ENCODE measurements at regions not wholly inside any gene's neighbourhood (a gene's known extent, or its start where the extent isn't known, plus 50 kb on each side); places are given as distances from the start of the nearest gene placed in this dataset. TPM values are rescaled to one million over a fixed set of nuclear protein-coding genes. Genes with fewer than 3 reads are reported as not detected.
"Not testable (repeated sequence)": the region's sequence is repeated elsewhere in the genome, so short reads cannot be mapped to it uniquely, and the experiment has no call there.

DNA sequence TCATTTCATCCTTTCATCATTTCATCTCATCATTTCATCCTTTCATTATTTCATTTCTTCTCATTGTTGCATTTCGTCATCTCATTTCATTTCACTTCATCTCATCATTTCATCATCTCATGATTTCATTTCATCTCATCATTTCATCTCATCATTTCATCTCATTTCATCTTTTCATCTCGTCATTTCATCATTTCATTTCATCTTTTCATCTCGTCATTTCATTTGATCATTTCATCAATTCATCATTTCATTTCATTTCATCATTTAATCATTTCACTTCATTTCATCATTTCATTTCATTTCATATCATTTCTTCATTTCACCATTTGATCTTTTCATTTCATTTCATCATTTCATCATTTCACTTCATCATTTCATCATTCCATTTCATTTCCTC, 131.3 kb upstream of the TP53TG3 start:
- FAIRE-seq; intact Hi-C loops (cut with micrococcal nuclease); H3K27me3 ChIP-seq (ENCODE audit: control insufficient read depth in 2 of 2, insufficient read depth in 2 of 2, low read length in 2 of 2); H3K79me2 ChIP-seq (ENCODE audit: control insufficient read depth, insufficient read depth, low read length); ATAC-seq; H3K9me1 ChIP-seq (ENCODE audit: control insufficient read depth, insufficient read depth, low read length); H4K20me1 ChIP-seq (replicated peaks; ENCODE audit: control insufficient read depth, insufficient read depth, low read length); H3K9me3 ChIP-seq (replicated peaks; ENCODE audit: control insufficient read depth, insufficient read depth, low read depth, low read length); H3K4me3 ChIP-seq; H3K4me2 ChIP-seq (ENCODE audit: insufficient read depth, low read length); H3K9ac ChIP-seq (ENCODE audit: insufficient read depth in 1 of 2, low read depth in 2 of 2, low read length in 2 of 2); H3K27ac ChIP-seq (ENCODE audit: extremely low read depth, low read depth, low read length); BruUV-seq (replicated peaks); H3K4me1 ChIP-seq (replicated peaks in 1 of 2; ENCODE audit: control insufficient read depth in 2 of 2, insufficient read depth in 2 of 2, low read length in 2 of 2); DNase-seq (ENCODE audit: extremely low read depth in 1 of 4, low spot score in 3 of 4); POLR2A ChIA-PET; H3K36me3 ChIP-seq (ENCODE audit: control insufficient read depth, insufficient read depth, low read length); H2AFZ ChIP-seq (ENCODE audit: low read depth, low read length); in situ Hi-C loops (cut with MboI); TF ChIP-seq CEBPG (CRISPR knock-in tag; IDR thresholded peaks at IDR 0.05): not testable (repeated sequence)
- WGBS (ENCODE audit: insufficient coverage, low coverage, missing lambda C conversion rate) = 0% methylated on average over 1 of the region's 3 CpGs
- peak; percentile 62 for TF ChIP-seq CEBPB (tag; IDR thresholded peaks at IDR 0.05)
- TF ChIP-seq TRIM24 (IDR thresholded peaks at IDR 0.05) = peak; percentile 42 to 73; a peak in 1 of 4 replicates
- TF ChIP-seq CEBPG (tag; conservative IDR thresholded peaks at IDR 0.05 in 1 of 2, IDR thresholded peaks at IDR 0.05 in 1 of 2) = 0 out of 4 replicates have a peak, but pooled peaks of 1 of the 2 experiments have one; percentile 39
- CTCF ChIA-PET (ENCODE audit: low intra/inter-chr PET ratio) = interaction anchor here (0.6 kb wide), 1 partner anchor 1373 kb away, joined by 4 read pairs; no protein-coding TSS in a partner anchor

DNA sequence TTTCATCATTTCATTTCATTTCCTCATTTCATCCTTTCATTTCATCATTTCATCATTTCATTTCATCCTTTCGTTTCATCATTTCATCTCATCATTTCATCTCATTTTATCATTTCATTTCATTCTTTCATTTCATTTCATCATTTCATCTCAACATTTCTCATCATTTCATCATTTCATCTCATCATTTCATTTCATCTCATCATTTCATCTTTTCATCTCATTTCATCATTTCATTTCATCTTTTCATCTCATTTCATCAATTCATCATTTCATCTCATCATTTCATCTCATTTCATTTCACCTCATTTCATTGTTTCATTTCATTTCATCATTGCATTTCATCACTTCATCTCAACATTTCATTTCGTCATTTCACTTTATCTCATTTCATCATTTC, 129.7 kb upstream of the TP53TG3 start:
- DNase-seq (ENCODE audit: extremely low read depth in 1 of 4, low spot score in 3 of 4); H3K9me3 ChIP-seq (replicated peaks; ENCODE audit: control insufficient read depth, insufficient read depth, low read depth, low read length); H4K20me1 ChIP-seq (replicated peaks; ENCODE audit: control insufficient read depth, insufficient read depth, low read length); H3K27me3 ChIP-seq (ENCODE audit: control insufficient read depth in 2 of 2, insufficient read depth in 2 of 2, low read length in 2 of 2); H3K9ac ChIP-seq (ENCODE audit: insufficient read depth in 1 of 2, low read depth in 2 of 2, low read length in 2 of 2); H3K27ac ChIP-seq (ENCODE audit: extremely low read depth, low read depth, low read length); H3K9me1 ChIP-seq (ENCODE audit: control insufficient read depth, insufficient read depth, low read length); H3K4me1 ChIP-seq (replicated peaks in 1 of 2; ENCODE audit: control insufficient read depth in 2 of 2, insufficient read depth in 2 of 2, low read length in 2 of 2); H3K4me2 ChIP-seq (ENCODE audit: insufficient read depth, low read length); H3K79me2 ChIP-seq (ENCODE audit: control insufficient read depth, insufficient read depth, low read length); H3K4me3 ChIP-seq; in situ Hi-C loops (cut with MboI); CTCF ChIA-PET (ENCODE audit: low intra/inter-chr PET ratio); intact Hi-C loops (cut with micrococcal nuclease); H3K36me3 ChIP-seq (ENCODE audit: control insufficient read depth, insufficient read depth, low read length); H2AFZ ChIP-seq (ENCODE audit: low read depth, low read length); BruUV-seq (replicated peaks); POLR2A ChIA-PET; ATAC-seq; FAIRE-seq: not testable (repeated sequence)
- WGBS (ENCODE audit: insufficient coverage, low coverage, missing lambda C conversion rate) = no CpG with 5 or more reads among the region's 2 CpGs
- peak; percentile 67 to 81; a peak in 2 of 4 replicates for TF ChIP-seq TRIM24 (IDR thresholded peaks at IDR 0.05)

Small RNA genes in the stretch of these regions (small RNA-seq; reads per million reads assigned to genes)
- gene AC137761.2 (not detected), gene AC142086.2 (not detected)

Data from K562 (cell line).